GM23338 (cell line): ENCODE measurements at regions not wholly inside any gene's neighbourhood (a gene's known extent, or its start where the extent isn't known, plus 50 kb on each side); places are given as distances from the start of the nearest gene placed in this dataset.

Experiments
- ATAC-seq: fragments of 200-7000 bp; cut with Tn5 transposase; 3 replicates; pipeline ENCODE4 v1.9.1; 2020
- DNase-seq: peaks from one replicate; pipeline ENCODE4 v3.0.0-alpha.2; 2015; ENCODE audit warnings: low spot score
- H2AFZ ChIP-seq: fragments of 200-600 bp; sonication (generic); 2 replicates; pipeline ENCODE4 v1.8.0; 2016; ENCODE audit warnings: antibody characterized with exemption, mild to moderate bottlenecking, moderate library complexity
- H3F3A ChIP-seq: fragments of 200-600 bp; sonication (generic); replicated peaks from 2 replicates; pipeline ENCODE4 v1.8.0; 2017; ENCODE audit warnings: antibody characterized with exemption, mixed run types, low read depth
- H3K27ac ChIP-seq: fragments of 200-600 bp; sonication (generic); 2 replicates; pipeline ENCODE4 v1.6.1; 2016; ENCODE audit warnings: low read depth
- H3K27me3 ChIP-seq: fragments of 200-600 bp; sonication (generic); 2 replicates; pipeline ENCODE4 v1.8.0; 2016; ENCODE audit warnings: mild to moderate bottlenecking, mixed run types, moderate library complexity; ENCODE audit not compliant: insufficient read depth
- H3K36me3 ChIP-seq: fragments of 200-600 bp; sonication (generic); 2 replicates; pipeline ENCODE4 v1.8.0; 2016; ENCODE audit warnings: mild to moderate bottlenecking; ENCODE audit not compliant: insufficient read depth
- H3K4me1 ChIP-seq: fragments of 200-600 bp; sonication (generic); 2 replicates; pipeline ENCODE4 v1.8.0; 2016; ENCODE audit warnings: mild to moderate bottlenecking, moderate library complexity; ENCODE audit not compliant: insufficient read depth
- H3K4me2 ChIP-seq: fragments of 200-600 bp; sonication (generic); 2 replicates; pipeline ENCODE4 v1.7.1; 2017; ENCODE audit warnings: mixed run types
- H3K4me3 ChIP-seq: fragments of 200-600 bp; sonication (generic); 2 replicates; pipeline ENCODE4 v1.6.1; 2016; ENCODE audit warnings: mixed run types
- H3K79me2 ChIP-seq: fragments of 200-600 bp; sonication (generic); replicated peaks from 2 replicates; pipeline ENCODE4 v1.8.0; 2017; ENCODE audit warnings: mild to moderate bottlenecking; ENCODE audit not compliant: insufficient read depth
- H3K9me2 ChIP-seq: fragments of 200-600 bp; sonication (generic); 2 replicates; pipeline ENCODE4 v1.8.0; 2017; ENCODE audit not compliant: insufficient read depth
- H4K20me1 ChIP-seq: fragments of 200-600 bp; sonication (generic); replicated peaks from 2 replicates; pipeline ENCODE4 v1.8.0; 2017; ENCODE audit warnings: mild to moderate bottlenecking; ENCODE audit not compliant: insufficient read depth
- H3K27ac Mint-ChIP-seq: 2 replicates; pipeline ENCODE4 v1.8.0; 2020; ENCODE audit warnings: inconsistent platforms, mild to moderate bottlenecking, moderate library complexity, mixed read lengths
- H3K27me3 Mint-ChIP-seq: 3 replicates; pipeline ENCODE4 v1.8.0; 2022; ENCODE audit warnings: low read depth, mild to moderate bottlenecking, moderate library complexity, mixed read lengths, inconsistent platforms; ENCODE audit not compliant: insufficient read depth, poor library complexity
- H3K36me3 Mint-ChIP-seq: 3 replicates; pipeline ENCODE4 v1.8.0; 2021; ENCODE audit warnings: low read depth, mild to moderate bottlenecking, inconsistent platforms, moderate library complexity, mixed read lengths
- H3K4me1 Mint-ChIP-seq: 3 replicates; pipeline ENCODE4 v1.8.0; 2020; ENCODE audit warnings: mild to moderate bottlenecking, inconsistent platforms, mixed read lengths
- H3K4me3 Mint-ChIP-seq: 3 replicates; pipeline ENCODE4 v1.8.0; 2021; ENCODE audit warnings: moderate library complexity, mild to moderate bottlenecking, inconsistent platforms, mixed read lengths
- H3K9me3 Mint-ChIP-seq: 3 replicates; pipeline ENCODE4 v1.8.0; 2020; ENCODE audit warnings: moderate library complexity, mild to moderate bottlenecking, inconsistent platforms, mixed read lengths
- CREB1 ChIP-seq: fragments of 250-450 bp; sonication (Bioruptor Pico); IDR thresholded peaks from 2 replicates; pipeline ENCODE4 v1.5.0; 2020; ENCODE audit warnings: low read depth, mild to moderate bottlenecking, moderate library complexity
- EZH2 ChIP-seq: fragments of 200-600 bp; sonication (generic); IDR thresholded peaks from one replicate; pipeline ENCODE4 v1.8.0; 2017; ENCODE audit warnings: antibody characterized with exemption, mild to moderate bottlenecking, low read depth; ENCODE audit not compliant: unreplicated experiment
- EZH2phosphoT487 ChIP-seq: fragments of 200-600 bp; sonication (generic); IDR thresholded peaks from one replicate; pipeline ENCODE4 v1.8.1; 2018; ENCODE audit warnings: antibody characterized with exemption; ENCODE audit not compliant: unreplicated experiment
- POLR2AphosphoS5 ChIP-seq: IDR thresholded peaks from 2 replicates; pipeline ENCODE4 v1.6.1; 2016; ENCODE audit warnings: antibody characterized with exemption, low read depth
- ZNF114 ChIP-seq: fragments of 250-450 bp; sonication (Bioruptor Pico); IDR thresholded peaks from 2 replicates; pipeline ENCODE4 v1.5.0; 2020; ENCODE audit warnings: mild to moderate bottlenecking, moderate library complexity
- ZNF331 ChIP-seq: fragments of 250-450 bp; sonication (Bioruptor Pico); IDR thresholded peaks from 2 replicates; pipeline ENCODE4 v1.5.0; 2020; ENCODE audit warnings: low read depth, mild to moderate bottlenecking, moderate library complexity
- TF ChIP-seq, protein P1 (sequence below): fragments of 250-450 bp; sonication (Bioruptor Pico); IDR thresholded peaks from 2 replicates; pipeline ENCODE4 v1.5.0; 2020; ENCODE audit warnings: mild to moderate bottlenecking, moderate library complexity

DNA sequence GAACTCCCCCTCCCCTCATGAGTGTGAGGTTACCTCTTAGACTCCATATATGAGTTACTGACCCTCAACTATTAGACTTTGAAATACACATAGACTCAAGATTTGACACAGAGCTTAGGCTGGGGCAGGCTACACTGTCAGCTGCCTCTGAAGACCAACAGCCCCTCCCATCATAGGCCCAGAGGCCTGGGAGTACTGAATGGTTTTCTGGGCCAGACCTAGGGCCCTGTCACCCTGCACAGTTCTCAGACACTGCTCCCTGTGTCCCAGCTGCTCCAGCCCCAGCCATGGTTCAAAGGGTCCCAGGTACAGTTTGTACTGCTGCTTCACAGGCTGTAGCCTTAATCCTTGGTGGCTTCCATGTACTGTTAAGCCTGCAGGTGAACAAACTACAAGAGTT, 132.1 kb upstream of the MOCS1 start (continued):
- TF ChIP-seq, protein P1, sequence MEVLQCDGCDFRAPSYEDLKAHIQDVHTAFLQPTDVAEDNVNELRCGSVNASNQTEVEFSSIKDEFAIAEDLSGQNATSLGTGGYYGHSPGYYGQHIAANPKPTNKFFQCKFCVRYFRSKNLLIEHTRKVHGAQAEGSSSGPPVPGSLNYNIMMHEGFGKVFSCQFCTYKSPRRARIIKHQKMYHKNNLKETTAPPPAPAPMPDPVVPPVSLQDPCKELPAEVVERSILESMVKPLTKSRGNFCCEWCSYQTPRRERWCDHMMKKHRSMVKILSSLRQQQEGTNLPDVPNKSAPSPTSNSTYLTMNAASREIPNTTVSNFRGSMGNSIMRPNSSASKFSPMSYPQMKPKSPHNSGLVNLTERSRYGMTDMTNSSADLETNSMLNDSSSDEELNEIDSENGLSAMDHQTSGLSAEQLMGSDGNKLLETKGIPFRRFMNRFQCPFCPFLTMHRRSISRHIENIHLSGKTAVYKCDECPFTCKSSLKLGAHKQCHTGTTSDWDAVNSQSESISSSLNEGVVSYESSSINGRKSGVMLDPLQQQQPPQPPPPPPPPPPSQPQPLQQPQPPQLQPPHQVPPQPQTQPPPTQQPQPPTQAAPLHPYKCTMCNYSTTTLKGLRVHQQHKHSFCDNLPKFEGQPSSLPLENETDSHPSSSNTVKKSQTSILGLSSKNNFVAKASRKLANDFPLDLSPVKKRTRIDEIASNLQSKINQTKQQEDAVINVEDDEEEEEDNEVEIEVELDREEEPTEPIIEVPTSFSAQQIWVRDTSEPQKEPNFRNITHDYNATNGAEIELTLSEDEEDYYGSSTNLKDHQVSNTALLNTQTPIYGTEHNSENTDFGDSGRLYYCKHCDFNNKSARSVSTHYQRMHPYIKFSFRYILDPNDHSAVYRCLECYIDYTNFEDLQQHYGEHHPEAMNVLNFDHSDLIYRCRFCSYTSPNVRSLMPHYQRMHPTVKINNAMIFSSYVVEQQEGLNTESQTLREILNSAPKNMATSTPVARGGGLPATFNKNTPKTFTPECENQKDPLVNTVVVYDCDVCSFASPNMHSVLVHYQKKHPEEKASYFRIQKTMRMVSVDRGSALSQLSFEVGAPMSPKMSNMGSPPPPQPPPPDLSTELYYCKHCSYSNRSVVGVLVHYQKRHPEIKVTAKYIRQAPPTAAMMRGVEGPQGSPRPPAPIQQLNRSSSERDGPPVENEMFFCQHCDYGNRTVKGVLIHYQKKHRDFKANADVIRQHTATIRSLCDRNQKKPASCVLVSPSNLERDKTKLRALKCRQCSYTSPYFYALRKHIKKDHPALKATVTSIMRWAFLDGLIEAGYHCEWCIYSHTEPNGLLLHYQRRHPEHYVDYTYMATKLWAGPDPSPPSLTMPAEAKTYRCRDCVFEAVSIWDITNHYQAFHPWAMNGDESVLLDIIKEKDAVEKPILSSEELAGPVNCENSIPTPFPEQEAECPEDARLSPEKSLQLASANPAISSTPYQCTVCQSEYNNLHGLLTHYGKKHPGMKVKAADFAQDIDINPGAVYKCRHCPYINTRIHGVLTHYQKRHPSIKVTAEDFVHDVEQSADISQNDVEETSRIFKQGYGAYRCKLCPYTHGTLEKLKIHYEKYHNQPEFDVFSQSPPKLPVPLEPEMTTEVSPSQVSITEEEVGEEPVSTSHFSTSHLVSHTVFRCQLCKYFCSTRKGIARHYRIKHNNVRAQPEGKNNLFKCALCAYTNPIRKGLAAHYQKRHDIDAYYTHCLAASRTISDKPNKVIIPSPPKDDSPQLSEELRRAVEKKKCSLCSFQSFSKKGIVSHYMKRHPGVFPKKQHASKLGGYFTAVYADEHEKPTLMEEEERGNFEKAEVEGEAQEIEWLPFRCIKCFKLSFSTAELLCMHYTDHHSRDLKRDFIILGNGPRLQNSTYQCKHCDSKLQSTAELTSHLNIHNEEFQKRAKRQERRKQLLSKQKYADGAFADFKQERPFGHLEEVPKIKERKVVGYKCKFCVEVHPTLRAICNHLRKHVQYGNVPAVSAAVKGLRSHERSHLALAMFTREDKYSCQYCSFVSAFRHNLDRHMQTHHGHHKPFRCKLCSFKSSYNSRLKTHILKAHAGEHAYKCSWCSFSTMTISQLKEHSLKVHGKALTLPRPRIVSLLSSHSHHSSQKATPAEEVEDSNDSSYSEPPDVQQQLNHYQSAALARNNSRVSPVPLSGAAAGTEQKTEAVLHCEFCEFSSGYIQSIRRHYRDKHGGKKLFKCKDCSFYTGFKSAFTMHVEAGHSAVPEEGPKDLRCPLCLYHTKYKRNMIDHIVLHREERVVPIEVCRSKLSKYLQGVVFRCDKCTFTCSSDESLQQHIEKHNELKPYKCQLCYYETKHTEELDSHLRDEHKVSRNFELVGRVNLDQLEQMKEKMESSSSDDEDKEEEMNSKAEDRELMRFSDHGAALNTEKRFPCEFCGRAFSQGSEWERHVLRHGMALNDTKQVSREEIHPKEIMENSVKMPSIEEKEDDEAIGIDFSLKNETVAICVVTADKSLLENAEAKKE (CRISPR knock-in tag): no peak
- TF ChIP-seq EZH2: no peak

DNA sequence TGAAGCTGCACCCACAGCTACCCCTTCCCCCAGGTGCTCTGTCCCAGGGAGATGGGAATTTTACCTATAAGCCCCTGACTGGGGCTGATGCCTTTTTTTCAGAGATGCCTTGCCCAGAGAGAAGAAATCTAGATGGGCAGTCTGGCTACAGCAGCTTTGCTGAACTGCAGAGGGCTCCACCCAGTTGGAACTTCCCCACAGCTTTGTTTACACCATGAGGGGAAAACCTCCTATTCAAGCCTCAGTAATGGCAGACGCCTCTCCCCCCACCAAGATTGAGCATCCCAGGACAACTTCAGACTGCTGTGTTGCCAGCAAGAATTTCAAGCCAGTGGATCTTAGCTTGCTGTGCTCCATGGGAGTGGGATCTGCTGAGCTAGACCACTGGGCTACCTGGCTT, 122.6 kb upstream of the MOCS1 start:
- Mint-ChIP-seq H3K4me1 (no peaks in the 10 kb centered on the region), H3K36me3 (no peaks in the 10 kb centered on the region), H3K4me3 (no peak overlapping the region), H3K9me3 (no peaks in the 10 kb centered on the region; the same call in 1 of the 3 replicates), H3K27ac (no peak overlapping the region), H3K27me3 (no peaks in the 10 kb centered on the region)
- DNase-seq (no peak), ATAC-seq (no peak)
- no peak overlapping the region for H2AFZ ChIP-seq
- no peaks in the 10 kb centered on the region for H3K36me3 ChIP-seq
- H3K9me2 ChIP-seq: peaks cover 35% of the 10 kb centered on the region
- no peaks in the 10 kb centered on the region for H3K4me1 ChIP-seq
- no peak overlapping the region for H3K27ac ChIP-seq
- no peaks in the 10 kb centered on the region for H3K27me3 ChIP-seq
- H3K4me2 ChIP-seq: no peak overlapping the region
- no peaks in the 10 kb centered on the region for H3F3A ChIP-seq
- H4K20me1 ChIP-seq: no peaks in the 10 kb centered on the region
- no peaks in the 10 kb centered on the region for H3K79me2 ChIP-seq
- no peak overlapping the region for H3K4me3 ChIP-seq
- TF ChIP-seq EZH2: no peak
- no peak for TF ChIP-seq ZNF331 (CRISPR knock-in tag)
- no peak for TF ChIP-seq ZNF114 (CRISPR knock-in tag)
- TF ChIP-seq POLR2AphosphoS5: no peak
- TF ChIP-seq CREB1 (CRISPR knock-in tag): no peak
- no peak for TF ChIP-seq EZH2phosphoT487
- TF ChIP-seq, protein P1 (CRISPR knock-in tag): no peak
